H1 (cell line): ENCODE measurements at regions not wholly inside any gene's neighbourhood (a gene's known extent, or its start where the extent isn't known, plus 50 kb on each side); places are given as distances from the start of the nearest gene placed in this dataset.

ENCODE experiments used
- CHD2 ChIP-seq: IDR thresholded peaks from 2 replicates; pipeline ENCODE4 v1.6.1; 2012; ENCODE audit warnings: low read length, improper control_type of control experiment
- CTCF ChIP-seq, 3 experiments: IDR thresholded peaks; 1 replicate in 2 of 3; 2 replicates in 1 of 3; pipeline versions ENCODE4 v1.5.1 to v1.6.1; 2011; ENCODE audit warnings: low read length in 3 of 3, mild to moderate bottlenecking in 3 of 3, inconsistent platforms in 2 of 3, low read depth in 1 of 3, moderate library complexity in 1 of 3; ENCODE audit not compliant: insufficient read depth in 1 of 3; ENCODE audit errors: control extremely low read depth in 1 of 3
- POLR2A ChIP-seq, 2 experiments: IDR thresholded peaks; 1 replicate in 1 of 2; 2 replicates in 1 of 2; pipeline ENCODE4 v1.6.1; 2011; ENCODE audit warnings: low read depth in 2 of 2, low read length in 2 of 2, mild to moderate bottlenecking in 2 of 2; ENCODE audit errors: control extremely low read depth in 1 of 2
- POLR2AphosphoS5 ChIP-seq: IDR thresholded peaks from 2 replicates; pipeline ENCODE4 v1.6.1; 2011; ENCODE audit warnings: low read depth, low read length

GRCh38 chr10:10850214-10850613, 167.5 kb upstream of the CELF2 start:
- no peak for TF ChIP-seq CHD2
- TF ChIP-seq CTCF (IDR thresholded peaks at IDR 0.05; ENCODE audit: control extremely low read depth in 1 of 3, insufficient read depth in 1 of 3, low read depth in 1 of 3, low read length in 3 of 3) = no peak
- no peak for TF ChIP-seq POLR2A (IDR thresholded peaks at IDR 0.05; ENCODE audit: control extremely low read depth in 1 of 2, low read depth in 2 of 2, low read length in 2 of 2)
- no peak for TF ChIP-seq POLR2AphosphoS5
